NCI-H748 (cell line): ENCODE measurements at regions not wholly inside any gene's neighbourhood (a gene's known extent, or its start where the extent isn't known, plus 50 kb on each side); places are given as distances from the start of the nearest gene placed in this dataset.
A peak's percentile ranks its signal among the peaks of the same experiment; 100 is the strongest.

Experiments used
- DNase-seq: peaks from one replicate; lab custom pipeline; 2025; ENCODE audit not compliant: unreplicated experiment; lab: John Stamatoyannopoulos, UW

- DNase-seq = no peak
Observed at GRCh38 chr3:5899014-5899761, 711.7 kb downstream of the EDEM1 start.

GRCh38 chr3:5917932-5918331, 730.4 kb downstream of the EDEM1 start:
- no peak for DNase-seq

GRCh38 chr3:5918626-5919025, 731.1 kb downstream of the EDEM1 start:
- no peak for DNase-seq

- no peak for DNase-seq
Observed at GRCh38 chr3:5929027-5929426, 741.5 kb downstream of the EDEM1 start.

DNA sequence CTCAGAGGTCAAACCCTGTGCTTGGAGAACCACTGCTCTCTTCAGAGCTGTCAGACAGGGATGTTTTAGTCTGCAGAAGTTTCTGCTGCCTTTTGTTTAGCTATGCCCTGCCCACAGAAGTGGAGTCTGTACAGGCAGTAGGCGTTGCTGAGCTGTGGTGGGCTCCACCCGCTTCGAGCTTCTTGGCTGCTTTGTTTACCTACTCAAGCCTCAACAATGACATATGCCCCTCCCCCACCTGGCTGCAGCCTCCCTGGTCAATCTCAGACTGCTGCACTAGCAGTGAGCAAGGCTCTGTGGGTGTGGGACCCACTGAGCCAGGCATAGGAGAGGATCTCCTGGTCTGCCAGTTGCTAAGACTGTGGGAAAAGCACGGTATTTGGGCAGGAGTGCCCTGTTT, 756.6 kb downstream of the EDEM1 start:
- DNase-seq = peak; percentile 45

GRCh38 chr3:5948084-5948483, 760.6 kb downstream of the EDEM1 start:
- DNase-seq = no peak

GRCh38 chr3:5951026-5951425, 763.5 kb downstream of the EDEM1 start:
- DNase-seq = no peak

DNA sequence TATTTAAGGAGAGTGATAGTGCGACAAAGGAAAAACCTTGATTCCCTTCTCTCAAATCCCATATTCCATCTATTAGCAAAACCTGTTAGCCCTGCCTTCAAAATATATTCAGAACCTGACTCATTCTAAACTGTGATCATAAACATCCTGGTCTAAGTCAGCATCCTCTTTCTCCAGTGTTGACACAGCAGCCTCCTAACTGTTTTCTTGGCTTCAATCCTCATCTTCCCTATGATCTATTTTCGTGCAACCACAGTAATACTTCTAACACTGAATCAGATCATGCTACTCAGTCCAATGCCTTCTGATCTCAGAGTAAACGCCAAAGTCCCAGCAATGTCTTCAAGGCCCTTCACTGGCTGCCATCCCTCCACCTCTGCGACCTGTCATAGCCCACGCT, 785.1 kb downstream of the EDEM1 start:
- no peak for DNase-seq

DNA sequence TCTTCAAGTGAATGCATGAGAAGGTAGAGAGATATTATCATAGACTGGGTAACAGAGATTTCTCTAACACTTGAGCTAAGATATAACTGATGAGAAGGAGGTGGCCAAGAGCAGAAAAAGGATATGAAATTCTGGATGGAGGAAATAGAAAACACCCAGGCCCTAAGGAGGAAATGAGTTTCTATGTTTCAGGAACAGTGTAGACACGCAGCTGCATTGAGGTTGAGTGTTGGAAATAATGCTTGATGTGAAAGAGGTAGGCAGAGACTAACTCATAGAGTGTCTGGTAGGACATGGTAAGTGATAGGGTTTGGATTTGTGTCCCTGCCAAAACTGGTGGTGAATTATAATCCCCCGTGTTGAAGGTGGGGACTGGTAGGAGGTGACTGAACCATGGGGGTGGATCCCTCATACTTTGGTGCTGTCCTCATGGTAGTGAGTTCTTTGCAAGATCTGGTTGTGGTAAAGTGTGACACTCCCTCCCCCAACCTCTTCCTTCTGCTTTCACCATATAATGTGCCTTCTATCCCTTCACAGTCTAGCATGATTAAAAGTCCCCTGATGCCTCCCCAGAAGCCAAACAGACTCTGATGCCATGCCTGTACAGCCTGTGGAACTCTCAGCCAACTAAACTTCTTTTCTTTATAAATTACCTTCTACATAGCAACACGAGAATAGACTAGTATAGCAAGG, 787.3 kb downstream of the EDEM1 start:
- DNase-seq = no peak

- DNase-seq = no peak
Observed at GRCh38 chr3:5977331-5977730, 789.8 kb downstream of the EDEM1 start.

DNA sequence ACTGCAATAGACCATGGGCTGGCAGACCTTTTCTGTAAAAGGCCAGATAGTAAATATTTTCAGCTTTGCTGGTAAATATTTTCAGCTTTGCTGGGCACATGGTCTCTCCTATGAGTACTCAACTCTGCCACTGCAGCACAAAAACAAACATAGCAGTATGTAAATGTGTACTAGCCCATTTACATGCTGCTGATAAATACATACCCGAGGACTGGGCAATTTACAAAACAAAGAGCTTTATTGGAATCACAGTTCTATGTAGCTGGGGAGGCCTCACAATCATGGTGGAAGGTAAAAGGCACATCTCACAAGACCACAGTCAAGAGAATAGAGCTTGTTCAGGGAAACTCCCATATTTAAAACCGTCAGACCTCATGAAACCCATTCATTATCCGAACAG, 793.0 kb downstream of the EDEM1 start:
- DNase-seq = no peak

- no peak for DNase-seq
Observed at GRCh38 chr3:5994651-5995050, 807.1 kb downstream of the EDEM1 start.

DNA sequence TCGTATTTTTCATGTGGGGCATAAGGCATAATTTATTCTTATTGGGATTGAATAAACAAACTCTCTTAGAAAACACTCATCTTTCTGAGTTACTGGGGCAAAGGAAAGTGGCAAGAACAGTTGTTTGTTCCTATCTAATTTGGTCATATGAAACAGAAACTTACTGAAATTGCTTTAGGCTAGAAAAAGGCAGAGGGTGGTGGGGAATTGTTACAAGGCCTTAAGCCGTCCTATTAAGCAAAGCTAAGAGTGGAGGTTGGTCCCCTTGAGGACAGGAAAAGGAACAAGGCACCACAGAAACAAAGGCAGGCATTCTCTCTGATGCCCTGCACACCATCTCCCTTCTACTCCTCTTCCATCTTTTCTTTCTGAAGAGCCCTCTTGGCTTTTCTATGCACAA, 830.9 kb downstream of the EDEM1 start:
- DNase-seq = no peak

DNA sequence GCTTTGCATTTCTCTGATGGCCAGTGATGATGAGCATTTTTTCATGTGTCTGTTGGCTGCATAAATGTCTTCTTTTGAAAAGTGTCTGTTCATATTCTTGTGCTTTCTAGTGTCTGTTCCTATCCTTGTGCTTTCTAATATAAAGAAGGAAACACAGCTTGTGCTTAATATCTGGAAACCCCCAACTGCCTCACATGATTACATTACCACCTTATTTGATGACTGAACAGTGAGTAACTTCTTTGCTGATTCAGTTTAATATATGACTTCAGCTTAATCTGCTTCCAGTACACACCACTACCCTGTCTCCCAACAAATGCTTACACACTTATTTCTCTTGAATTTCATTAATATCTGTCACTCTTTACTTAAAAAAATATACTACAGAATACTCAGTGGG, 835.1 kb downstream of the EDEM1 start:
- no peak for DNase-seq

DNA sequence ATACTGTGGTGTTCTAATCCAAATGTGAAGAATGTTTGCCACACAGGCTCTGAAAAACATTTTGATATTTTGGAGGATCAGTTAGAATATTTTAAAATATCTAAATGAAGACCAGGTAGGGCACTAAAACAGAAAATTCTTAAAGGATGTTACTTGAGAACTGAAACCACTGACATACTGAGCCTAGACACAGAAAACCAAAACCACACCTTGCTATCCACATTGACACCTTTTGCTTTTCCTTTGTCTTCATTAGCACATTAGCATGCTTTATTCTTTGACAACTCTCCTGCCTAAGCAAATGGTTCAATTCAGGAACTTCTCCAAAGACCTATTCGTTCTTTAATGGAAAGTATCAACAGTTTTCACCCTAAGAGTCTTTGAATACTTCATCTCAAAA, 835.9 kb upstream of the GRM7 start:
- no peak for DNase-seq

DNA sequence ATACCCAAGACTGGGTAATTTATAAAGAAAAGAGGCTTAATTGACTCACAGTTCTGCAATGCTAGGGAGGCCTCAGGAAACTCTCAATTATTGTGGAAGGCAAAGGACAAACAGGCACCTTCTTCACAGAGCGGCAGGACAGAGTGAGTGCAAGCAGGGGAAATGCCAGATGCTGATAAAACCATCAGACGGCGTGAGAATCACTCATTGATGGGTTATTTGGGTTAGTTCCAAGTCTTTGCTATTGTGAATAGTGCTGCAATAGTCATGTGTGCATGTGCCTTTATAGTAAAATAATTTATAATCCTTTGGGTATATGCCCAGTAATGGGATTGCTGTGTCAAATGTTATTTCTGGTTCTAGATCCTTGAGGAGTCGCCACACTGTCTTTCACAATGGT, 830.3 kb upstream of the GRM7 start:
- peak; percentile 9 for DNase-seq

DNA sequence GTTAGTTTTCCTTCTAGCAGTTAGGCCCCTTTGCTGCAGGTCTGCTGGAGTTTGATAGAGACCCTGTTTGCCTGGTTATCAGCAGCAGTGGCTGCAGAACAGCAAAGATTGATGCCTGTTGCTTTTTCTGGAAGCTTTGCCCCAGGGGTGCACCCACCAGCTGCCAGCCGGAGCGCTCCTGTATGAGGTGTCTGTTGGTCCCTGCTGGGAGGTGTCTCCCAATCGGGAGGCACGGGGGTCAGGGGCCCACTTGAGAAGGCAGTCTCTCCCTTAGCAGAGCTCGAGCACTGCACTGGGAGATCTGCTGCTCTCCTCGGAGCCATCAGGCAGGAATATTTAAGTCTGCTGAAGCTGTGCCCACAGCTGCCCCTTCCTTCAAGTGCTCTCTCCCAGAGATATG, 825.3 kb upstream of the GRM7 start:
- no peak for DNase-seq

DNA sequence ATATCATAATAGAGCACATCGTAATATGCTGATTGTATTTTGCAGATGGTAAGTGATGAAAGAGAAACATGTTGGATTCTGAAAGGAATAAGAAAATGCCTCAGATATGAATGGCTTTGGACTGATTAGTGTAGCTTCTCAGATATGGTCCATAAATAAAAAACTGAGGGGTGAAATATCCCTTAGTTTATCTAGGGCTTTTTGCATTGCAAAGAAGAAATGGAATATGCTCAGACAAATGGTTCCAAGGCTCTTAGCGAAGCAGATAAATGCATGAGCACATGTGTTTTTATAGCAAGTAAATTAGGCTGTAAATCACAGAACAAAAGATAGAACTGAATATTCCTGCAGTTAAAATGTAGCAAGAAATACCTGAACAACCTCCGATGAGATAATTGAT, 820.9 kb upstream of the GRM7 start:
- no peak for DNase-seq

- DNase-seq = no peak
Observed at GRCh38 chr3:6041894-6042293, 819.0 kb upstream of the GRM7 start.

DNA sequence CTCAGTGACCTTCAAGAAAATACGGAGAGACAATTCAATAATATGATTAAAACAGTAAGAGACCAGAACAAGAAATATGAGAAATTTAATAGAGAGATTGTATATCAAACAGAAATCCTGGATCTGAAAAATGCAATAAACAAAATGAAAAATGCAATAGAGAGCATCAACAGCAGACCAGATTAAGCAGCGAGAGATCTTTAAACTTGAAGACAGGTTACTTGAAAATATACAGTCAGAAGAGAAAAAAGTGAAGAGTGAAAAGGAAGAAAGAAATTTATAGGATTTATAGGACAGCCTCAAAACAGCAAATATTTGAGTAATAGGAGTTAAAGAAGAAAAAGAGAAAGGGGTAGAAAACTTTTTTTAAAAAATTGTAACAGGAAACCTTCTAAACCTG, 813.9 kb upstream of the GRM7 start:
- DNase-seq = no peak

DNA sequence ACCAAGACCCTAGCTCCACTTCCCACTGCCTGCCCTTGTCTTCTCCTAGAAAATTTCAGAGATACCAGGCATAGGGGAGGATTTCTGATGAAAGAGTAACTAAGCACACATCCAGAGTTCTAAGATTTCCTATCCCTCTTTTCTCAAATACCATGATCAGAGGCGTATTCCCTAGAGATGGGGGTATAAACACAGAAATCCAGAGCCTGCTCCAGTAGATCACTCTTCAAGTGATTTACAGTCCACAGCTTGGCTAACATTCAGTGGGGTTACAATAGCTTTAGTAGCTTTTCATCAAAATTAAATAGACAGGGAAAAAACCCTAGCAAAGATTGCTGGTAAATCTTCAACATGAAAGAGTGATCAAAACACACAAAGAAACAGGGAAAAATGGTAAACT, 800.7 kb upstream of the GRM7 start:
- DNase-seq = no peak

GRCh38 chr3:6062261-6063187, 798.4 kb upstream of the GRM7 start:
- no peak for DNase-seq
